GM12891 (cell line): ENCODE measurements at regions not wholly inside any gene's neighbourhood (a gene's known extent, or its start where the extent isn't known, plus 50 kb on each side); places are given as distances from the start of the nearest gene placed in this dataset.

ENCODE experiments used
- PAX5 ChIP-seq: IDR thresholded peaks from 2 replicates; pipeline ENCODE4 v1.6.1; 2011; ENCODE audit warnings: low read length, moderate library complexity, mild to moderate bottlenecking; ENCODE audit not compliant: insufficient read depth, severe bottlenecking
- POLR2A ChIP-seq: IDR thresholded peaks from 2 replicates; pipeline ENCODE4 v1.6.1; 2011; ENCODE audit warnings: low read depth, low read length, control low read depth
- POLR2AphosphoS5 ChIP-seq: IDR thresholded peaks from 2 replicates; pipeline ENCODE4 v1.6.1; 2011; ENCODE audit warnings: low read depth, low read length, control low read depth
- POU2F2 ChIP-seq: IDR thresholded peaks from 2 replicates; pipeline ENCODE4 v1.6.1; 2011; ENCODE audit warnings: low read depth, mild to moderate bottlenecking, control low read depth, low read length, moderate library complexity
- SPI1 ChIP-seq: IDR thresholded peaks from 2 replicates; pipeline ENCODE4 v1.6.1; 2011; ENCODE audit warnings: low read depth, low read length, control low read depth
- TAF1 ChIP-seq: IDR thresholded peaks from 2 replicates; pipeline ENCODE4 v1.6.1; 2011; ENCODE audit warnings: low read depth, low read length, control low read depth

DNA sequence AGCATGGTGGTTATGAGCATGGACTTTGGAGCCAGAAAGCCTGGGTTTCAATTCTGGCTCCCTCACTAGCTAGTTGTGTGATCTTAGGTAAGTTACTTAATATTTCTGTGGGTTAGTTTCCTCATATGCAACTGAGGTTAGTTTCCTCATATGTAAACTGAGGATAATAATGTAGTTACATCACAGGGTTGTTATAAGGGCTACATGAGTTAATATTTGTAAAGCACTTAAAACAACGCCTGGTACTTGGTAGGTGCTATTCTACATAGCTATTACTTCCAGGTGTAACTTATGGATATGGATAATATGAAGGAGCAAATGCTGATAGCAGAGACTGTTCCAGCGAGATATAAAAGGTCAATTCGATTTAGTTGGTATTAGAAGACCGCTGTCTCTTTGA is 69.4 kb upstream of the POU5F2 start:
- TF ChIP-seq POLR2AphosphoS5 = no peak
- no peak for TF ChIP-seq PAX5
- no peak for TF ChIP-seq POLR2A
- TF ChIP-seq TAF1 = no peak
- no peak for TF ChIP-seq POU2F2
- no peak for TF ChIP-seq SPI1
